OCI-LY1 (cell line): ENCODE measurements at regions not wholly inside any gene's neighbourhood (a gene's known extent, or its start where the extent isn't known, plus 50 kb on each side); places are given as distances from the start of the nearest gene placed in this dataset.
"Not testable (repeated sequence)": the region's sequence is repeated elsewhere in the genome, so short reads cannot be mapped to it uniquely, and the experiment has no call there.

Source experiments
- H2AFZ ChIP-seq: fragments of 200-600 bp; sonication (generic), shearing (Covaris generic); 2 replicates; pipeline ENCODE4 v1.6.0; 2014; ENCODE audit warnings: antibody characterized with exemption, mild to moderate bottlenecking, low read length
- H3F3A ChIP-seq: fragments of 200-600 bp; sonication (generic), shearing (Covaris generic); 2 replicates; pipeline ENCODE4 v1.6.0; 2014; ENCODE audit warnings: mild to moderate bottlenecking, antibody characterized with exemption, low read length, moderate library complexity; ENCODE audit not compliant: insufficient read depth
- H3K27ac ChIP-seq: fragments of 200-600 bp; sonication (generic); 2 replicates; pipeline ENCODE4 v1.5.1; 2014; ENCODE audit warnings: low read length, mixed run types, mild to moderate bottlenecking, low read depth; ENCODE audit not compliant: poor library complexity, severe bottlenecking
- H3K27me3 ChIP-seq: fragments of 200-600 bp; sonication (generic); 2 replicates; pipeline ENCODE4 v1.6.0; 2014; ENCODE audit warnings: antibody characterized with exemption, mild to moderate bottlenecking, low read length, moderate library complexity; ENCODE audit not compliant: insufficient read depth
- H3K36me3 ChIP-seq: fragments of 200-600 bp; sonication (generic); 2 replicates; pipeline ENCODE4 v1.6.1; 2014; ENCODE audit warnings: mild to moderate bottlenecking, antibody characterized with exemption, low read length, moderate library complexity, mixed read lengths; ENCODE audit not compliant: insufficient read depth
- H3K4me1 ChIP-seq: fragments of 200-600 bp; sonication (generic); 2 replicates; pipeline ENCODE4 v1.5.1; 2014; ENCODE audit warnings: mild to moderate bottlenecking, low read length, moderate library complexity; ENCODE audit not compliant: insufficient read depth, severe bottlenecking
- H3K4me2 ChIP-seq: fragments of 200-600 bp; sonication (generic), shearing (Covaris generic); 2 replicates; pipeline ENCODE4 v1.6.1; 2014; ENCODE audit warnings: low read length
- H3K4me3 ChIP-seq: fragments of 200-600 bp; sonication (generic); 2 replicates; pipeline ENCODE4 v1.5.1; 2014; ENCODE audit warnings: low read length, low read depth, mild to moderate bottlenecking, mixed read lengths; ENCODE audit not compliant: poor library complexity, severe bottlenecking
- H3K79me2 ChIP-seq: fragments of 200-600 bp; shearing (Covaris generic); 2 replicates; pipeline ENCODE4 v1.6.1; 2016; ENCODE audit warnings: mixed run types, low read length, mixed read lengths; ENCODE audit not compliant: insufficient read depth
- H3K9ac ChIP-seq: fragments of 200-600 bp; sonication (generic), shearing (Covaris generic); 2 replicates; pipeline ENCODE4 v1.6.1; 2014; ENCODE audit warnings: mild to moderate bottlenecking, low read length, mixed read lengths
- H3K9me2 ChIP-seq: fragments of 200-600 bp; sonication (generic), shearing (Covaris generic); 2 replicates; pipeline ENCODE4 v1.6.1; 2014; ENCODE audit warnings: low read depth, mild to moderate bottlenecking, low read length, mixed read lengths
- H3K9me3 ChIP-seq: fragments of 200-600 bp; shearing (Covaris generic); 2 replicates; pipeline ENCODE4 v1.6.1; 2014; ENCODE audit warnings: low read length, mixed read lengths
- H4K20me1 ChIP-seq: fragments of 200-600 bp; sonication (generic), shearing (Covaris generic); 2 replicates; pipeline ENCODE4 v1.6.0; 2016; ENCODE audit warnings: mild to moderate bottlenecking, low read length; ENCODE audit not compliant: insufficient read depth
- CTCF ChIP-seq: fragments of 200-600 bp; sonication (generic), shearing (Covaris generic); IDR thresholded peaks from 2 replicates; pipeline ENCODE4 v1.5.1; 2017; ENCODE audit warnings: mild to moderate bottlenecking, antibody characterized with exemption, low read length, moderate library complexity, mixed read lengths
- EZH2 ChIP-seq: fragments of 200-600 bp; sonication (generic), shearing (Covaris generic); IDR thresholded peaks from 2 replicates; pipeline ENCODE4 v1.8.0; 2017; ENCODE audit warnings: borderline replicate concordance, mixed run types, mild to moderate bottlenecking, antibody characterized with exemption, low read length, moderate library complexity, mixed read lengths

GRCh38 chr4:86512631-86513030 is 81.5 kb upstream of the PTPN13 start:
- no peak for TF ChIP-seq EZH2
- no peak for TF ChIP-seq CTCF
- Histone ChIP-seq H3K9me3 (no peaks in the 10 kb centered on the region), H3K9ac (no peak overlapping the region), H2AFZ (no peak overlapping the region), H3K36me3 (no peaks in the 10 kb centered on the region), H3K27ac (no peak overlapping the region), H3K4me1 (no peaks in the 10 kb centered on the region), H3K4me2 (no peak overlapping the region), H3K9me2 (no peaks in the 10 kb centered on the region), H3F3A (no peaks in the 10 kb centered on the region), H3K4me3 (no peak overlapping the region), H3K27me3 (no peaks in the 10 kb centered on the region), H3K79me2 (no peaks in the 10 kb centered on the region), H4K20me1 (no peaks in the 10 kb centered on the region)

- not testable (repeated sequence) for H4K20me1 ChIP-seq, H3K79me2 ChIP-seq, H3K4me1 ChIP-seq, H3K4me3 ChIP-seq, H2AFZ ChIP-seq, H3K36me3 ChIP-seq, H3F3A ChIP-seq, H3K27ac ChIP-seq, H3K27me3 ChIP-seq, H3K9ac ChIP-seq, H3K9me3 ChIP-seq, H3K9me2 ChIP-seq, H3K4me2 ChIP-seq
Measured at GRCh38 chr4:86515963-86516362, 78.2 kb upstream of the PTPN13 start.

- H3K9ac ChIP-seq = no peak overlapping the region
- H4K20me1 ChIP-seq = no peaks in the 10 kb centered on the region
- H3K9me3 ChIP-seq = no peaks in the 10 kb centered on the region
- no peaks in the 10 kb centered on the region for H3K36me3 ChIP-seq
- no peak overlapping the region for H2AFZ ChIP-seq
- H3K27ac ChIP-seq = no peak overlapping the region
- H3K79me2 ChIP-seq = no peaks in the 10 kb centered on the region
- TF ChIP-seq CTCF = no peak
- no peak for TF ChIP-seq EZH2
- H3F3A ChIP-seq = no peaks in the 10 kb centered on the region
- H3K9me2 ChIP-seq = no peaks in the 10 kb centered on the region
- no peaks in the 10 kb centered on the region for H3K27me3 ChIP-seq
- H3K4me2 ChIP-seq = no peak overlapping the region
- H3K4me3 ChIP-seq = no peak overlapping the region
- H3K4me1 ChIP-seq = no peaks in the 10 kb centered on the region
Measured at GRCh38 chr4:86521373-86521969, 72.6 kb upstream of the PTPN13 start.

GRCh38 chr4:86522349-86522748 is 71.8 kb upstream of the PTPN13 start:
- Histone ChIP-seq H3K36me3 (no peaks in the 10 kb centered on the region), H4K20me1 (no peaks in the 10 kb centered on the region), H3K9me2 (no peaks in the 10 kb centered on the region), H3F3A (no peaks in the 10 kb centered on the region), H3K4me1 (no peaks in the 10 kb centered on the region), H3K79me2 (no peaks in the 10 kb centered on the region), H3K27me3 (no peaks in the 10 kb centered on the region), H3K4me2 (no peak overlapping the region), H3K9ac (no peak overlapping the region), H3K4me3 (no peak overlapping the region), H3K27ac (no peak overlapping the region), H3K9me3 (no peaks in the 10 kb centered on the region), H2AFZ (no peak overlapping the region)
- no peak for TF ChIP-seq CTCF
- TF ChIP-seq EZH2 = no peak
